OCI-LY3 (cell line): ENCODE measurements at regions not wholly inside any gene's neighbourhood (a gene's known extent, or its start where the extent isn't known, plus 50 kb on each side); places are given as distances from the start of the nearest gene placed in this dataset.

ENCODE experiments used
- H2AFZ ChIP-seq: fragments of 200-600, 300-600 bp; shearing (Covaris generic); 2 replicates; pipeline ENCODE4 v1.6.0; 2014; ENCODE audit warnings: antibody characterized with exemption, low read depth, low read length
- H3K27ac ChIP-seq: fragments of 200-600, 300-600 bp; sonication (generic); 2 replicates; pipeline ENCODE4 v1.5.1; 2014; ENCODE audit warnings: mild to moderate bottlenecking, low read length, moderate library complexity, mixed read lengths
- H3K27me3 ChIP-seq: fragments of 200-600, 300-600 bp; sonication (generic); 2 replicates; pipeline ENCODE4 v1.6.1; 2014; ENCODE audit warnings: low read depth, low read length, mixed read lengths
- H3K36me3 ChIP-seq: fragments of 200-600, 300-600 bp; sonication (generic); replicated peaks from 2 replicates; pipeline ENCODE3; 2014; ENCODE audit warnings: low read depth, low read length, mixed read lengths
- H3K4me1 ChIP-seq: fragments of 300-600, 200-600 bp; sonication (generic); 2 replicates; pipeline ENCODE4 v1.6.1; 2014; ENCODE audit warnings: low read length, mixed read lengths
- H3K4me2 ChIP-seq: fragments of 200-600, 300-600 bp; sonication (generic); 2 replicates; pipeline ENCODE4 v1.6.1; 2014; ENCODE audit warnings: low read length, mixed read lengths
- H3K4me3 ChIP-seq: fragments of 300-600, 200-600 bp; sonication (generic); 2 replicates; pipeline ENCODE4 v1.5.1; 2014; ENCODE audit warnings: antibody characterized with exemption, mild to moderate bottlenecking, low read length, moderate library complexity
- H3K79me2 ChIP-seq: fragments of 300-600, 200-600 bp; shearing (Covaris generic); 2 replicates; pipeline ENCODE4 v1.6.1; 2014; ENCODE audit warnings: mild to moderate bottlenecking, low read length, mixed read lengths
- H3K9ac ChIP-seq: fragments of 300-600, 200-600 bp; shearing (Covaris generic); 2 replicates; pipeline ENCODE4 v1.6.0; 2014; ENCODE audit warnings: mild to moderate bottlenecking, low read length, moderate library complexity
- H3K9me3 ChIP-seq: fragments of 200-600, 300-600 bp; shearing (Covaris generic); 2 replicates; pipeline ENCODE4 v1.6.1; 2014; ENCODE audit warnings: low read length, mixed read lengths; ENCODE audit not compliant: insufficient read depth
- H4K20me1 ChIP-seq: fragments of 200-600, 300-600 bp; sonication (generic); 2 replicates; pipeline ENCODE4 v1.6.1; 2016; ENCODE audit warnings: low read length, mixed read lengths; ENCODE audit not compliant: insufficient read depth
- EZH2phosphoT487 ChIP-seq: fragments of 200-600 bp; shearing (Covaris generic); IDR thresholded peaks from 2 replicates; pipeline ENCODE4 v1.6.1; 2018; ENCODE audit warnings: antibody characterized with exemption, mixed run types, low read depth
- TF ChIP-seq, protein P1 (sequence below): fragments of 200-600, 300-600 bp; sonication (generic); IDR thresholded peaks from 2 replicates; pipeline ENCODE4 v1.5.1; 2014; ENCODE audit warnings: antibody characterized with exemption, low read length, low read depth

DNA sequence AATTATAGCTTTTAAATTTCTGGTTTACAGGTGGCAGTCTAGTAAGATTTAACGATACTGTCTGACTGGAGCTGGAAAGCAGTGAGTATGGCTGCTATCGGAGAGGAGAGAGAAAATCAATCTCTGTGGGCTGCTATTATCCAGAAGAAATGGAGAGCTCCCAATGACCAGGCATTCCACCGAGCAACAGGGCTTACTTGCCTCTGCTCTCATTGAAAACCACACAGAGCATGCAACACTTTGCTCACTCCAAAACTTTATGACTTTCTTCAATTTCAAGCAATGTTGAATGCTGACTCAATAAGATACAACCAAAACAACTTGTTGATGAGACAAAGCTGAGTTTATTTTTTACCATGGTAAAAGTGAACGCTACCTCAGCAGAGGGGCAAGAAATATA, 337.0 kb upstream of the NCAM2 start:
- Histone ChIP-seq H3K79me2 (no peaks in the 10 kb centered on the region), H3K4me3 (no peak overlapping the region), H3K27ac (no peak overlapping the region), H3K36me3 (no peaks in the 10 kb centered on the region), H3K9me3 (no peaks in the 10 kb centered on the region), H2AFZ (no peak overlapping the region), H4K20me1 (no peaks in the 10 kb centered on the region), H3K27me3 (no peaks in the 10 kb centered on the region), H3K9ac (no peak overlapping the region), H3K4me1 (no peaks in the 10 kb centered on the region), H3K4me2 (no peak overlapping the region)
- no peak for TF ChIP-seq EZH2phosphoT487
- TF ChIP-seq, protein P1, sequence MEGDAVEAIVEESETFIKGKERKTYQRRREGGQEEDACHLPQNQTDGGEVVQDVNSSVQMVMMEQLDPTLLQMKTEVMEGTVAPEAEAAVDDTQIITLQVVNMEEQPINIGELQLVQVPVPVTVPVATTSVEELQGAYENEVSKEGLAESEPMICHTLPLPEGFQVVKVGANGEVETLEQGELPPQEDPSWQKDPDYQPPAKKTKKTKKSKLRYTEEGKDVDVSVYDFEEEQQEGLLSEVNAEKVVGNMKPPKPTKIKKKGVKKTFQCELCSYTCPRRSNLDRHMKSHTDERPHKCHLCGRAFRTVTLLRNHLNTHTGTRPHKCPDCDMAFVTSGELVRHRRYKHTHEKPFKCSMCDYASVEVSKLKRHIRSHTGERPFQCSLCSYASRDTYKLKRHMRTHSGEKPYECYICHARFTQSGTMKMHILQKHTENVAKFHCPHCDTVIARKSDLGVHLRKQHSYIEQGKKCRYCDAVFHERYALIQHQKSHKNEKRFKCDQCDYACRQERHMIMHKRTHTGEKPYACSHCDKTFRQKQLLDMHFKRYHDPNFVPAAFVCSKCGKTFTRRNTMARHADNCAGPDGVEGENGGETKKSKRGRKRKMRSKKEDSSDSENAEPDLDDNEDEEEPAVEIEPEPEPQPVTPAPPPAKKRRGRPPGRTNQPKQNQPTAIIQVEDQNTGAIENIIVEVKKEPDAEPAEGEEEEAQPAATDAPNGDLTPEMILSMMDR: no peak

DNA sequence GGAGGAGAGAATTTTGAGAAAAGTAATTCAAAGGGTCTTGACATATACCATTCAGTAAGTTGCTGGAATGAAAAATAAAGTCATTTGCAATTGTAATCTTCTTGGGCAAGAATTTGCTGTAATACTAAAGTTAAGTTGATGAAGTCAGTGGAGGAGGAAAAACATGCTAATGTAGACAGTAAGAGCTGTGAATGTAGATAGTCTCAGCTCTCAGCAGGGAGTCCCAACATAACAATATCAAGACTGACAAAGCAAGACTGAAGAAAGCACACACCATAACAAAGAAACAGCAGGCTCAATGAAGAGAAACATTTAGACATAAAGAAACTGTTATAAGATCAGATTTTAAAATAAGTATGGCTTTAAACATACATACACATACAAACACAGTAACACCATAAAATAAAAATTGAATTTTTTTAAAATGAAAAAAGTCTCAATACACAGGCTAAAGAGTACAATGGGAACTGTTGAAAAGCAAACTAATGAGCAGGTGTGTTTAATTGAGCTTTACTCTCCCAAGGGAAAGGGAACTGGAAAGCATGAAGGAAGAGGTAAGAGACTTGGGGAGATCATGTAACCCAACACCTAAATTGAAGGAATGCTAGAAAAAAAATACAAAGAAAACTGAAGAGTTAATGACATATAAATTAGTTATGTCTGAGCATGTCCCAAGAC, 336.3 kb upstream of the NCAM2 start:
- no peaks in the 10 kb centered on the region for H3K36me3 ChIP-seq
- H3K79me2 ChIP-seq: no peaks in the 10 kb centered on the region
- H4K20me1 ChIP-seq: no peaks in the 10 kb centered on the region
- H3K27me3 ChIP-seq: no peaks in the 10 kb centered on the region
- no peak overlapping the region for H2AFZ ChIP-seq
- H3K9ac ChIP-seq: no peak overlapping the region
- no peak overlapping the region for H3K4me2 ChIP-seq
- no peaks in the 10 kb centered on the region for H3K4me1 ChIP-seq
- H3K4me3 ChIP-seq: no peak overlapping the region
- no peak for TF ChIP-seq EZH2phosphoT487
- TF ChIP-seq, protein P1: no peak
- H3K9me3 ChIP-seq: no peaks in the 10 kb centered on the region
- H3K27ac ChIP-seq: no peak overlapping the region

DNA sequence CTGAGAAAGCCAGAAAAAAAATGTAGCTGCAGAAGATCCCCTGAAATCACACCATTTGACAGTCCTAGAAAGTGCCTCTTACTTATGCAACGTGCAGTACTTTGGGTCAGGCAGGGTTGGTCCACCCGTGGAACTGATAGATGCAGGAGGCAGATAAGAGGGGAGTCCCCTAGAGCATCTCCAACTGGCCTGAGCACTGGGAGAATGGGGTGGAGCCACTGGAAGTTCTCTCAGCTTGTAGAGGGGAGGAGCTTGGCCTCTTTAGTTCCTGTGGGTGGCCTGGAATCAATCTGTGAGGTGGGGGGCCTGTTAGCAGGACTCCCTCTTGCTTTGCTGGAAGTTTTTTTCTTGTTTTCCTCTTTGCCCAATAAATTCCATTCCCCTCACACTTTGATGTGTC, 335.7 kb upstream of the NCAM2 start:
- Histone ChIP-seq H3K9ac (no peak overlapping the region), H3K27ac (no peak overlapping the region), H3K4me3 (no peak overlapping the region), H3K4me1 (no peaks in the 10 kb centered on the region), H3K36me3 (no peaks in the 10 kb centered on the region), H3K27me3 (no peaks in the 10 kb centered on the region), H3K4me2 (no peak overlapping the region), H3K9me3 (no peaks in the 10 kb centered on the region), H4K20me1 (no peaks in the 10 kb centered on the region), H3K79me2 (no peaks in the 10 kb centered on the region), H2AFZ (no peak overlapping the region)
- TF ChIP-seq EZH2phosphoT487: no peak
- TF ChIP-seq, protein P1: no peak

DNA sequence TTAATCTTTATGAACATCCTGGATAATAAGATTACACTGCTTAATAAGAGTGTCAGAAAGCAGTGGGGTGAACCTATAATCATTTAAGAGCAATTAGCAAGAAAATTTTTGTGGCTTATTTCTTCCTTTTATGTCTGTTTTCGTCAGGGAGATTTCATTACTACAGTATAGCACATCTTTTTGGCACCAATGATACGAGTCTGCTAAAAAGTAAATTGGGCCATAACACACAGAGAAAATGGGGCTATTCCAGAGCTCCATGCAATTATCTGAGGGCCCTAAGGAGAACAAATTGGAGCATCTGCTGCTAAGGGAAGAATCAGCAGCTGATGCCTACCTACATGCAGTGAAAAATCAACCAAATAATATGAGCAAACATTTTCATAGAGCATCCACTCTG, 330.3 kb upstream of the NCAM2 start:
- Histone ChIP-seq H3K27ac (no peak overlapping the region), H3K36me3 (no peaks in the 10 kb centered on the region), H4K20me1 (no peaks in the 10 kb centered on the region), H3K4me1 (no peaks in the 10 kb centered on the region), H3K27me3 (no peaks in the 10 kb centered on the region), H3K9ac (no peak overlapping the region), H3K4me3 (no peak overlapping the region), H3K4me2 (no peak overlapping the region), H3K79me2 (no peaks in the 10 kb centered on the region), H3K9me3 (no peaks in the 10 kb centered on the region), H2AFZ (no peak overlapping the region)
- no peak for TF ChIP-seq EZH2phosphoT487
- TF ChIP-seq, protein P1: no peak
